ENCODE measurements at regions not wholly inside any gene's neighbourhood (a gene's known extent, or its start where the extent isn't known, plus 50 kb on each side); places are given as distances from the start of the nearest gene placed in this dataset.

GRCh38 chr3:84538597-84538996 lies 420.2 kb upstream of the CADM2 start:
- DNase-seq (ENCODE audit: low read depth in 6 of 9, low spot score in 9 of 9), result no peak
- Histone ChIP-seq H3K27me3 (ENCODE audit: control insufficient read depth in 2 of 2, insufficient read depth in 1 of 2, low read length in 1 of 2) (no peaks in the 10 kb centered on the region), H3K4me1 (ENCODE audit: control insufficient read depth in 2 of 2, insufficient read depth in 2 of 2, low read length in 2 of 2) (no peaks in the 10 kb centered on the region), H3K4me3 (ENCODE audit: low read length in 2 of 2) (no peak overlapping the region), H3K27ac (ENCODE audit: low read depth in 1 of 2, low read length in 1 of 2) (no peak overlapping the region), H3K36me3 (ENCODE audit: control insufficient read depth in 2 of 2, insufficient read depth in 2 of 2, low read length in 1 of 2) (no peaks in the 10 kb centered on the region), H3K9me3 (ENCODE audit: control insufficient read depth in 2 of 2, insufficient read depth in 1 of 2, low read length in 1 of 2) (no peaks in the 10 kb centered on the region)

GRCh38 chr3:84547207-84547606 lies 411.6 kb upstream of the CADM2 start:
- Histone ChIP-seq H3K9me3 (ENCODE audit: control insufficient read depth in 2 of 2, insufficient read depth in 1 of 2, low read length in 1 of 2) (no peaks in the 10 kb centered on the region), H3K4me3 (ENCODE audit: low read length in 2 of 2) (no peak overlapping the region), H3K27ac (ENCODE audit: low read depth in 1 of 2, low read length in 1 of 2) (no peak overlapping the region), H3K4me1 (ENCODE audit: control insufficient read depth in 2 of 2, insufficient read depth in 2 of 2, low read length in 2 of 2) (no peaks in the 10 kb centered on the region), H3K27me3 (ENCODE audit: control insufficient read depth in 2 of 2, insufficient read depth in 1 of 2, low read length in 1 of 2) (no peaks in the 10 kb centered on the region), H3K36me3 (ENCODE audit: control insufficient read depth in 2 of 2, insufficient read depth in 2 of 2, low read length in 1 of 2) (no peaks in the 10 kb centered on the region)
- no peak for DNase-seq (ENCODE audit: low read depth in 6 of 9, low spot score in 9 of 9)
- WGBS, result 91% methylated on average over 3 of the region's 3 CpGs

GRCh38 chr3:84547971-84548970 lies 410.5 kb upstream of the CADM2 start:
- H3K36me3 ChIP-seq (ENCODE audit: control insufficient read depth in 2 of 2, insufficient read depth in 2 of 2, low read length in 1 of 2), result no peaks in the 10 kb centered on the region
- no peak overlapping the region for H3K27ac ChIP-seq (ENCODE audit: low read depth in 1 of 2, low read length in 1 of 2)
- H3K9me3 ChIP-seq (ENCODE audit: control insufficient read depth in 2 of 2, insufficient read depth in 1 of 2, low read length in 1 of 2), result no peaks in the 10 kb centered on the region
- H3K27me3 ChIP-seq (ENCODE audit: control insufficient read depth in 2 of 2, insufficient read depth in 1 of 2, low read length in 1 of 2), result no peaks in the 10 kb centered on the region
- WGBS, result 67% methylated on average over 23 of the region's 23 CpGs
- H3K4me3 ChIP-seq (ENCODE audit: low read length in 2 of 2), result no peak overlapping the region
- H3K4me1 ChIP-seq (ENCODE audit: control insufficient read depth in 2 of 2, insufficient read depth in 2 of 2, low read length in 2 of 2), result no peaks in the 10 kb centered on the region
- peak in 3 of 9 donors; percentile 0 to 1 (median 1) for DNase-seq (ENCODE audit: low read depth in 6 of 9, low spot score in 9 of 9)

- 83% methylated on average over 2 of the region's 2 CpGs for WGBS
Measured at GRCh38 chr3:84555629-84556028, 403.2 kb upstream of the CADM2 start.

DNA sequence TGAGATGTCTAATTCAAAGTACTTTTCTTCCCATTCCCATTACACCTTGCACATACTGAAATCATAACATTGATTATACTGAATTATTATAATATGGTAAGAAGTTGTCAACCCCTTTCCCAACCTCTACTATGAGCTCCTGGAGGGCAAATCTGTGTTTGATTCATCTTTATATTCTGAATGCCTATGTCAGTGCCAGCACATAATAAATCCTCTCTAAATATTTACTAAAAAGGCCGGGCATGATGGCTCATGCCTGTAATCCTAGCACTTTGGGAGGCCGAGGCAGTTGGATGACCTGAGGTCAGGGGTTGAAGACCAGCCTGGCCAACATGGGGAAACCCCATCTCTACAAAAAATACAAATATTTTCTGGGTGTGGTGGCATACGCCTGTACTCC lies 392.5 kb upstream of the CADM2 start:
- Histone ChIP-seq H3K36me3 (ENCODE audit: control insufficient read depth in 2 of 2, insufficient read depth in 2 of 2, low read length in 1 of 2) (no peaks in the 10 kb centered on the region), H3K27ac (ENCODE audit: low read depth in 1 of 2, low read length in 1 of 2) (no peak overlapping the region), H3K27me3 (ENCODE audit: control insufficient read depth in 2 of 2, insufficient read depth in 1 of 2, low read length in 1 of 2) (no peaks in the 10 kb centered on the region), H3K4me1 (ENCODE audit: control insufficient read depth in 2 of 2, insufficient read depth in 2 of 2, low read length in 2 of 2) (no peaks in the 10 kb centered on the region), H3K9me3 (ENCODE audit: control insufficient read depth in 2 of 2, insufficient read depth in 1 of 2, low read length in 1 of 2) (no peaks in the 10 kb centered on the region), H3K4me3 (ENCODE audit: low read length in 2 of 2) (no peak overlapping the region)
- no peak for DNase-seq (ENCODE audit: low read depth in 6 of 9, low spot score in 9 of 9)
- 94% methylated on average over 3 of the region's 3 CpGs for WGBS

More at GRCh38 chr3:84555629-84556028, 403.2 kb upstream of the CADM2 start:
- Histone ChIP-seq H3K36me3 (ENCODE audit: control insufficient read depth in 2 of 2, insufficient read depth in 2 of 2, low read length in 1 of 2) (no peaks in the 10 kb centered on the region), H3K4me1 (ENCODE audit: control insufficient read depth in 2 of 2, insufficient read depth in 2 of 2, low read length in 2 of 2) (no peaks in the 10 kb centered on the region), H3K27ac (ENCODE audit: low read depth in 1 of 2, low read length in 1 of 2) (no peak overlapping the region), H3K9me3 (ENCODE audit: control insufficient read depth in 2 of 2, insufficient read depth in 1 of 2, low read length in 1 of 2) (no peaks in the 10 kb centered on the region), H3K27me3 (ENCODE audit: control insufficient read depth in 2 of 2, insufficient read depth in 1 of 2, low read length in 1 of 2) (no peaks in the 10 kb centered on the region), H3K4me3 (ENCODE audit: low read length in 2 of 2) (no peak overlapping the region)
- DNase-seq (ENCODE audit: low read depth in 6 of 9, low spot score in 9 of 9), result no peak

DNA sequence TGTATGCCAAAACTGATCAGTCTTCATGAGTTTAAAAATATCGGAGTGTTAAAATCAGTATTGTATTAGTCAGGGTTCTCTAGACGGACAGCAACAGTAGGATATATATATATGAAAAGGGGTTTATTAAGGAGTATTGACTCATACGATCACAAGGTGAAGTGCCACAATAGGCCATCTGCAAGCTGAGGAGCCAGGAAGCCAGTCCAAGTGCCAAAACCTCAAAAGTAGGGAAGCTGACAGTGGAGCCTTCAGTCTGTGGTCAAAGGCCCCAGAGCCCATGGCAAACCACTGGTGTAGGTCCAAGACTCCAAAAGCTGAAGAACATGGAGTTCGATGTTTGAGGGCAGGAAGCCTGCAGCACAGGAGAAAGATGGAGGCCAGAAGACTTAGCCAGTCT lies 391.0 kb upstream of the CADM2 start:
- 91% methylated on average over 4 of the region's 4 CpGs for WGBS
- Histone ChIP-seq H3K4me3 (ENCODE audit: low read length in 2 of 2) (no peak overlapping the region), H3K27me3 (ENCODE audit: control insufficient read depth in 2 of 2, insufficient read depth in 1 of 2, low read length in 1 of 2) (no peaks in the 10 kb centered on the region), H3K36me3 (ENCODE audit: control insufficient read depth in 2 of 2, insufficient read depth in 2 of 2, low read length in 1 of 2) (no peaks in the 10 kb centered on the region), H3K4me1 (ENCODE audit: control insufficient read depth in 2 of 2, insufficient read depth in 2 of 2, low read length in 2 of 2) (no peaks in the 10 kb centered on the region), H3K27ac (ENCODE audit: low read depth in 1 of 2, low read length in 1 of 2) (no peak overlapping the region), H3K9me3 (ENCODE audit: control insufficient read depth in 2 of 2, insufficient read depth in 1 of 2, low read length in 1 of 2) (no peaks in the 10 kb centered on the region)
- DNase-seq (ENCODE audit: low read depth in 6 of 9, low spot score in 9 of 9), result no peak

GRCh38 chr3:84573962-84574361 lies 384.8 kb upstream of the CADM2 start:
- no peak overlapping the region for H3K27ac ChIP-seq (ENCODE audit: low read depth in 1 of 2, low read length in 1 of 2)
- H3K27me3 ChIP-seq (ENCODE audit: control insufficient read depth in 2 of 2, insufficient read depth in 1 of 2, low read length in 1 of 2), result no peaks in the 10 kb centered on the region
- H3K36me3 ChIP-seq (ENCODE audit: control insufficient read depth in 2 of 2, insufficient read depth in 2 of 2, low read length in 1 of 2), result no peaks in the 10 kb centered on the region
- 84% methylated on average over 1 of the region's 1 CpG for WGBS
- peaks cover 0 to 4% of the 10 kb centered on the region in 2 donors for H3K9me3 ChIP-seq (ENCODE audit: control insufficient read depth in 2 of 2, insufficient read depth in 1 of 2, low read length in 1 of 2)
- no peak overlapping the region for H3K4me3 ChIP-seq (ENCODE audit: low read length in 2 of 2)
- DNase-seq (ENCODE audit: low read depth in 6 of 9, low spot score in 9 of 9), result no peak
- no peaks in the 10 kb centered on the region for H3K4me1 ChIP-seq (ENCODE audit: control insufficient read depth in 2 of 2, insufficient read depth in 2 of 2, low read length in 2 of 2)

GRCh38 chr3:84586427-84586826 lies 372.4 kb upstream of the CADM2 start:
- no peaks in the 10 kb centered on the region for H3K36me3 ChIP-seq (ENCODE audit: control insufficient read depth in 2 of 2, insufficient read depth in 2 of 2, low read length in 1 of 2)
- peaks cover 0 to 4% of the 10 kb centered on the region in 2 donors for H3K9me3 ChIP-seq (ENCODE audit: control insufficient read depth in 2 of 2, insufficient read depth in 1 of 2, low read length in 1 of 2)
- no peaks in the 10 kb centered on the region for H3K4me1 ChIP-seq (ENCODE audit: control insufficient read depth in 2 of 2, insufficient read depth in 2 of 2, low read length in 2 of 2)
- no peak for DNase-seq (ENCODE audit: low read depth in 6 of 9, low spot score in 9 of 9)
- WGBS, result 85% methylated on average over 2 of the region's 2 CpGs
- H3K27ac ChIP-seq (ENCODE audit: low read depth in 1 of 2, low read length in 1 of 2), result no peak overlapping the region
- H3K4me3 ChIP-seq (ENCODE audit: low read length in 2 of 2), result no peak overlapping the region
- H3K27me3 ChIP-seq (ENCODE audit: control insufficient read depth in 2 of 2, insufficient read depth in 1 of 2, low read length in 1 of 2), result no peaks in the 10 kb centered on the region

GRCh38 chr3:84600703-84601225 lies 358.0 kb upstream of the CADM2 start:
- no peaks in the 10 kb centered on the region for H3K36me3 ChIP-seq (ENCODE audit: control insufficient read depth in 2 of 2, insufficient read depth in 2 of 2, low read length in 1 of 2)
- no peak for DNase-seq (ENCODE audit: low read depth in 6 of 9, low spot score in 9 of 9)
- no peaks in the 10 kb centered on the region for H3K9me3 ChIP-seq (ENCODE audit: control insufficient read depth in 2 of 2, insufficient read depth in 1 of 2, low read length in 1 of 2)
- H3K27me3 ChIP-seq (ENCODE audit: control insufficient read depth in 2 of 2, insufficient read depth in 1 of 2, low read length in 1 of 2), result no peaks in the 10 kb centered on the region
- H3K4me1 ChIP-seq (ENCODE audit: control insufficient read depth in 2 of 2, insufficient read depth in 2 of 2, low read length in 2 of 2), result no peaks in the 10 kb centered on the region
- no peak overlapping the region for H3K4me3 ChIP-seq (ENCODE audit: low read length in 2 of 2)
- no peak overlapping the region for H3K27ac ChIP-seq (ENCODE audit: low read depth in 1 of 2, low read length in 1 of 2)
- WGBS, result 89% methylated on average over 7 of the region's 7 CpGs
